ENCODE measurements at regions not wholly inside any gene's neighbourhood (a gene's known extent, or its start where the extent isn't known, plus 50 kb on each side); places are given as distances from the start of the nearest gene placed in this dataset.

DNA sequence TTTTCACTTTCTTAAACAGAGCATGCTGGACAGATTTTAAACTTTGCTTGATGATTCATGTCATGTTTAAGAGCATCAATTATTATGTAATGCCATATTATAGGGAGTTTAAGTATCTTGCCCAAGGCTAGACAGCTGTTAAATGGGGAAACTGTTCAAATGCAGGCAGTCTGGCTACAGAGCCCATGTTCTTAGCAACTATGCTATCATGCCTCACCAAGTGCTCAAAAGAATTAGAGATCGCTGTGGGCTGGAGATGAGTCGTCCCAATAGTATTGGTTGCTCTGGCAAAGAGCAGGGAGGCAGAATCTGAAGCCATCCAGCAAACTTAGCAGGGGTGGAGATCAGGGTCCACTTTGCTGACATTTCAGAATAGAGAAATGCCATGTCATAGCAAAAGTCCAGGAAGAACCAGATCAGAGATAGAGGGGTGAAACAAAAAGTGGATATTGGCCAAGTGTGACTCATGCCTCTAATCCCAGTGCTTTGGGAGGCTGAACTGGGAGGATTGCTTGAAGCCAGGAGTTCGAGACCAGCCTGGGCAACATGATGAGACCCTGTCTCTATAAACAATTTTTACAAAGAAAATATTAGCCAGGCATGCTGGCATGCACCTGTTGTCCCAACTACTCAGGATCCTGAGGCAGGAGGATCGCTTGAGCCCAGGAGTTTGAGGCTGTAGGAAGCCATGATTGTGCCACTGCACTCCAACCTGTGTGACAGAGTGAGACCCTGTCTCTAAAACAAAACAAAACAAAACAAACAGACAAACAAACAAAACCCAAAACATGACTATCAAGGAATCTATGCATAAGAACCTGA lies 57.8 kb downstream of the BAMBI start (continued):
- TF ChIP-seq NRF1 (conservative IDR thresholded peaks at IDR 0.05 in 1 of 2, IDR thresholded peaks at IDR 0.05 in 1 of 2) (peak; percentile 23 to 24; a peak in 1 of 4 replicates), HNRNPLL (IDR thresholded peaks at IDR 0.05; ENCODE audit: low read depth, low read length, poor library complexity, severe bottlenecking) (no peak), U2AF2 (optimal IDR thresholded peaks at IDR 0.05; ENCODE audit: low read depth, low read length) (no peak), CHD1 (IDR thresholded peaks at IDR 0.05; ENCODE audit: low read length) (no peak), RCOR1 (IDR thresholded peaks at IDR 0.05; ENCODE audit: borderline replicate concordance in 1 of 2, low read depth in 2 of 2, low read length in 2 of 2) (peak in 1 of 2 experiments; percentile 79; a peak in 3 of 4 replicates), BRD4 (IDR thresholded peaks at IDR 0.05) (no peak), TEAD2 (tag; IDR thresholded peaks at IDR 0.05) (no peak), JUNB (CRISPR knock-in tag; conservative IDR thresholded peaks at IDR 0.05) (peak; percentile 57; the same call in 1 of the 2 replicates), ZBTB7A (IDR thresholded peaks at IDR 0.05; ENCODE audit: borderline replicate concordance, control insufficient read depth, low read depth, low read length) (no peak), PTRF (tag; IDR thresholded peaks at IDR 0.05) (peak; percentile 36; the same call in 1 of the 2 replicates), TFAM (CRISPR knock-in tag; conservative IDR thresholded peaks at IDR 0.05) (no peak), GATAD2B (IDR thresholded peaks at IDR 0.05; ENCODE audit: borderline replicate concordance) (peak; percentile 46; the same call in 1 of the 2 replicates), TOE1 (IDR thresholded peaks at IDR 0.05; ENCODE audit: borderline replicate concordance) (peak; percentile 64; the same call in 1 of the 2 replicates), TOE1 (CRISPR knock-in tag; IDR thresholded peaks at IDR 0.05; ENCODE audit: borderline replicate concordance, low read depth) (no peak), C11orf30 (IDR thresholded peaks at IDR 0.05; ENCODE audit: low read depth) (peak; percentile 99), MED1 (CRISPR knock-in tag; IDR thresholded peaks at IDR 0.05; ENCODE audit: borderline replicate concordance) (no peak), SAP30 (IDR thresholded peaks at IDR 0.05; ENCODE audit: borderline replicate concordance, insufficient read depth, low read depth, low read length, poor library complexity, severe bottlenecking) (no peak), DPF2 (IDR thresholded peaks at IDR 0.05) (peak; percentile 97), ZNF41 (CRISPR knock-in tag; conservative IDR thresholded peaks at IDR 0.05) (no peak), LEF1 (IDR thresholded peaks at IDR 0.05) (0 out of 2 replicates have a peak, but pooled peaks have one; percentile 60), NCOR1 (IDR thresholded peaks at IDR 0.05) (peak; percentile 52; the same call in 1 of the 2 replicates), ZNF778 (CRISPR knock-in tag; IDR thresholded peaks at IDR 0.05) (no peak), GABPB2 (CRISPR knock-in tag; conservative IDR thresholded peaks at IDR 0.05) (no peak), KDM5B (IDR thresholded peaks at IDR 0.05; ENCODE audit: insufficient replicate concordance, low read depth, low read length) (no peak), ARID1B (IDR thresholded peaks at IDR 0.05) (peak; percentile 89)
- TF ChIP-seq, protein P1, sequence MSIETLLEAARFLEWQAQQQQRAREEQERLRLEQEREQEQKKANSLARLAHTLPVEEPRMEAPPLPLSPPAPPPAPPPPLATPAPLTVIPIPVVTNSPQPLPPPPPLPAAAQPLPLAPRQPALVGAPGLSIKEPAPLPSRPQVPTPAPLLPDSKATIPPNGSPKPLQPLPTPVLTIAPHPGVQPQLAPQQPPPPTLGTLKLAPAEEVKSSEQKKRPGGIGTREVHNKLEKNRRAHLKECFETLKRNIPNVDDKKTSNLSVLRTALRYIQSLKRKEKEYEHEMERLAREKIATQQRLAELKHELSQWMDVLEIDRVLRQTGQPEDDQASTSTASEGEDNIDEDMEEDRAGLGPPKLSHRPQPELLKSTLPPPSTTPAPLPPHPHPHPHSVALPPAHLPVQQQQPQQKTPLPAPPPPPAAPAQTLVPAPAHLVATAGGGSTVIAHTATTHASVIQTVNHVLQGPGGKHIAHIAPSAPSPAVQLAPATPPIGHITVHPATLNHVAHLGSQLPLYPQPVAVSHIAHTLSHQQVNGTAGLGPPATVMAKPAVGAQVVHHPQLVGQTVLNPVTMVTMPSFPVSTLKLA (conservative IDR thresholded peaks at IDR 0.05): peak in 1 of 2 experiments; percentile 40; a peak in 1 of 4 replicates
- TF ChIP-seq, protein P2, sequence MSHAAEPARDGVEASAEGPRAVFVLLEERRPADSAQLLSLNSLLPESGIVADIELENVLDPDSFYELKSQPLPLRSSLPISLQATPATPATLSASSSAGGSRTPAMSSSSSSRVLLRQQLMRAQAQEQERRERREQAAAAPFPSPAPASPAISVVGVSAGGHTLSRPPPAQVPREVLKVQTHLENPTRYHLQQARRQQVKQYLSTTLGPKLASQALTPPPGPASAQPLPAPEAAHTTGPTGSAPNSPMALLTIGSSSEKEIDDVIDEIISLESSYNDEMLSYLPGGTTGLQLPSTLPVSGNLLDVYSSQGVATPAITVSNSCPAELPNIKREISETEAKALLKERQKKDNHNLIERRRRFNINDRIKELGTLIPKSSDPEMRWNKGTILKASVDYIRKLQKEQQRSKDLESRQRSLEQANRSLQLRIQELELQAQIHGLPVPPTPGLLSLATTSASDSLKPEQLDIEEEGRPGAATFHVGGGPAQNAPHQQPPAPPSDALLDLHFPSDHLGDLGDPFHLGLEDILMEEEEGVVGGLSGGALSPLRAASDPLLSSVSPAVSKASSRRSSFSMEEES (CRISPR knock-in tag; IDR thresholded peaks at IDR 0.05): no peak
